ENCODE measurements at regions not wholly inside any gene's neighbourhood (a gene's known extent, or its start where the extent isn't known, plus 50 kb on each side); places are given as distances from the start of the nearest gene placed in this dataset.
"Not testable (repeated sequence)": the region's sequence is repeated elsewhere in the genome, so short reads cannot be mapped to it uniquely, and the experiment has no call there.

DNA sequence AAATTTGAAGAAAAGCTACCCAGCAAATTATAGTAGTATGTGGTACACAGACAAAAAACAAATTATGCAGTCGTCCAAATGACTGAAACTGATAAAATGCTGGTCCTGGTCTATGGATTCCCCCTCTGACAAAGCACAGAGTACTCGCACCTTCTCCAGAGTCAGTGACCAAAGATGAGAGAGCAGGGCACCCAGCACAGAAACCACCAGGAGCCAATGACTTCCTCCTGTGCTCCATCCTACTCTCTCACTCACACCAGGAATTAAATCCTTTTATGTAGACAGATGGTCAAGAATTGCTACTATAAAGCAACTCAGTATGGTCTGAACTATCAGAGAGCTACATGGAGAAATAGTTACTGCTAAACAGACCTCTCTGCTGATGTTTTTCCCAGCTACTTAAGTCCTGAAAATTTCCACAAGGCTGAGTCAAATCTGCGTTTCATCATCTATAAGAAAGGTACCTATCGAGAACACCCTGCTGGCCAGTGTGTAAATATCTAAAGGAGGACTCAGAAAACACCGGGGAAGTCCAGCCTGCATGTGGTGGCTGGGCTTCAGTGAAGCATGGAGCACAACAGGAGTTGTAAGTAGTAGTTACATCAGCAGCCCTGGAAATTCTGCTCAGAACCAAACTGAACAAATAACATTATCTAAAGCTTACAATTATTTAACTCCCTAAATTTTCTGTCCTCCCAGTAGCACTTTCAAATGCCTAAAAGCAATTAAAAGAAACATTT, 84.5 kb upstream of the FBXO28 start:
- DNase-seq (ENCODE audit: low read depth) = not testable (repeated sequence)

GRCh38 chr1:224028802-224029201, 85.1 kb upstream of the FBXO28 start:
- not testable (repeated sequence) for DNase-seq (ENCODE audit: low read depth)

DNA sequence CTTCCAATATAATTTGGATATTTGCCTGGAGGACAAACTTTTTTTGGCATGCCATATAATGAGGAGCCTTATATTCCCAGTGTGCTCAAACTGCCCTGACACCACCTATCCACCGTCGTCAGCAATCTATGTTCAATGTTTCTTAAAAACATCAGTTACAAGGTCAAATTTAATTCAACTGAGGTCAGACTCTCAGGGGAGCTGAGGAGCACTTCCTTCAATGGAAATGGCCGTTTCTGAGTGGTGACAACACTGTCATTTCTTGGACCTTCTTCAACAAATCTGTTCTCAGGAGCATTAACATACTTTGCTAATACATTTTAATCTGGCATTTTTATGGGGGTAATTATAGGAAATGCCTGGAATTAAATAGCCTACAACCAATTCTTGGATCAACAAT, 90.8 kb upstream of the FBXO28 start:
- DNase-seq (ENCODE audit: low read depth) = not testable (repeated sequence)

GRCh38 chr1:224022249-224022970, 91.5 kb upstream of the FBXO28 start:
- not testable (repeated sequence) for DNase-seq (ENCODE audit: low read depth)

DNA sequence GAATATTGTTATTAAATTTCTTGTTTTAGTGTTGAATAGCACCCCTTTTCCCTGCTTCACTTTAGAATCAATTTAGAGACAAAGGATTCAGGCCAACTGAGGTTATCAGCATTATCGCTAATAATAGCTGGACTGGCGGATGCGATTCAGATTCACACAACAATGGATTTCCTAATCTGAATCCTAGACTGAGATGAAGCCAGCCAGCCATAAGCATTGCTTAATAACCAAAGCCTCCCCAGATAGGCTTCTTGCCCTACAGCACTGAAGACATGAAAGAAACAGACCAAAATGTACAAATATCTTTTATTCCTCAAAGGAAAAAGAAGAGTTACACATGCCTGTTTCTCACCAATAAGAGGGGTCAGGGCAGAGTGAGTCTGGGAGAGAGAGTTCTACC, 94.0 kb upstream of the FBXO28 start:
- not testable (repeated sequence) for DNase-seq (ENCODE audit: low read depth)

DNA sequence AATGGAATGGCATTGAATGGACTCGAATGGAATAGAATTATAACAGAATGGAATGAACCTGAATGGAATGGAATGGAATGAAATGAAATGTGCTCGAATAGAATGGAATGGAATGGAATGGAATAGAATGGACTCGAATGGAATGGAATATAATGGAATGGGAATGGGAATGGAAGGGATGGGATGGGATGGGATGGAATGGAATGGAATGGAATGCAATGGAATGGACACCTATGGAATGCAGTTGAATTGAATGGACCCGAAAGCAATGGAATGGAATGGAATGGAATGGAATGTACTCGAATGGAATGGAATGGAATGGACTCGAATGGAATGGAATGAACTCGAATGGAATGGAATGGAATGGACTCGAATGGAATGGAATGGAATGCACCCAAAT, 98.1 kb upstream of the FBXO28 start:
- DNase-seq (ENCODE audit: low read depth) = not testable (repeated sequence)

GRCh38 chr1:224014330-224014649, 99.6 kb upstream of the FBXO28 start:
- peak; percentile 19 for DNase-seq (ENCODE audit: low read depth)

DNA sequence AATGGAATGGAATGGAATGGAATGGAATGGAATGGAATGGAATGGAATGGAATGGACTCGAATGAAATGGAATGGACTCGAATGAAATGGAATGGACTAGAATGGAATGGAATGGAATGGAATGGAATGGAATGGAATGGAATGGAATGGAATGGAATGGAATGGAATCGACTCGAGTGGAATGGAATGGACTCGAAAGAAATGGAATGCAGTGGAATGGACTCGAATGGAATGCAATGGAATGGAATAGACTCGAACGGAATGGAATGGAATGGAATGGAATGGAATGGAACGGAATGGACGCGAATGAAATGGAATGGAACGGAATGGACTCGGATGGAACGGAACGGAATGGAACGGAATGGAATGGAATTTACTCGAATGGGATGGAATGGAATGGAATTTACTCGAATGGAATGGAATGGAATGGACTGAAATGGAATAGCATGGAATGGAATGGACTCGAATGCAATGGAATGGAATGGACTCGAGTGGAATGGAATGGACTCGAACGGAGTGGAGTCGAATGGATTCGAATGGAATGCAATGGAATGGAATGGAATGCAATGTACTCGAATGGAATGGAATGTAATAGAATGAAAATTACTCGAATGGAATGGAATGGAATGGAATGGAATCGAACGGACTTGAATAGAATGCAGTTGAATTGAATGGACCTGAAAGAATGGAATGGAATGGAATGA, 100.1 kb upstream of the FBXO28 start:
- peak; percentile 11 for DNase-seq (ENCODE audit: low read depth)

DNA sequence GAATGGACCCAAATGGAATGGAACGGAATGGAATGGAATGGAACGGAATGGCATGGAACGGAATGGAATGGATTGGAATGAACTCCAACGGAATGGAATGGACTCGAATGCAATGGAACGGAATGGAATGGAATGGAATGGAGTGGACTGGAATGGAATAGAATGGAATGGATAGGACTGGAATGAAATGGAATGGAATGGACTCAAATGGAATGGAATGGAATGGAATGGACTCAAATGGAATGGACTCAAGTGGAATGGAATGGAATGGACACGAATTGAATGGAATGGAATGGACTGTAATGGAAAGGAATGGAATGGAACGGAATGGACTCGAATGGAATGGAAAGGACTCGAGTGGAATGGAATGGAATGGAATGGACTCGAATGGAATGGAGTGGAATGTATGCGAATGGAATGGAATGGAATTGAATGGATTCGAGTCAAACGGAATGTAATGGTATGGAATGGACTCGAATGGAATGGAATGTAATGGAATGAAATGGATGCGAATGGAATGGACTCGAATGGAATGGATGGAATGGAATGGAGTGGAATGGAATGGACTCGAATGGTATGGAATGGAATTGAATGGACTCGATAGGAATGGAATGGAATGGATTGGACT, 101.0 kb upstream of the FBXO28 start:
- not testable (repeated sequence) for DNase-seq (ENCODE audit: low read depth)

- not testable (repeated sequence) for DNase-seq (ENCODE audit: low read depth)
These were observed 101.7 kb upstream of the FBXO28 start for GRCh38 chr1:224012162-224012561.

- not testable (repeated sequence) for DNase-seq (ENCODE audit: low read depth)
These were observed 102.2 kb upstream of the FBXO28 start for GRCh38 chr1:224011751-224012150.

DNA sequence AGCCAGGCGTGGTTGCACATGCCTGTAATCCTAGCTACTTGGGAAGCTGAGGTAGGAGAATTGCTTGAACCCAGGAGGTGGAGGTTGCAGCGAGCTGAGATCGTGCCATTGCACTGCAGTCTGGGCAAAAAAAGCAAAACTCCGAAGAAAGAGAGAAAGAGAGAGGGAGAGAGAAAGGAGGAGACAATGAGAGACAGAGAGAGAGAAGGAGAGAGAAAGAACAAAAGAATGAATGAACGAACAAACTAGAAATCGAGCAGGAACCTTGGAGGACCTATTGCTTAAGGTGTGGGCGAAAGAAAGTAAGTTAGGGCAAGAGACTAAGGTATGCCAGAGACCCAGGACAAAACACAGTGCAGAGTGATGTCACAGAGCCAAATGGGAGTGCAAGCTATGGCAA, 102.8 kb upstream of the FBXO28 start:
- not testable (repeated sequence) for DNase-seq (ENCODE audit: low read depth)

GRCh38 chr1:224005973-224006372, 107.9 kb upstream of the FBXO28 start:
- not testable (repeated sequence) for DNase-seq (ENCODE audit: low read depth)

DNA sequence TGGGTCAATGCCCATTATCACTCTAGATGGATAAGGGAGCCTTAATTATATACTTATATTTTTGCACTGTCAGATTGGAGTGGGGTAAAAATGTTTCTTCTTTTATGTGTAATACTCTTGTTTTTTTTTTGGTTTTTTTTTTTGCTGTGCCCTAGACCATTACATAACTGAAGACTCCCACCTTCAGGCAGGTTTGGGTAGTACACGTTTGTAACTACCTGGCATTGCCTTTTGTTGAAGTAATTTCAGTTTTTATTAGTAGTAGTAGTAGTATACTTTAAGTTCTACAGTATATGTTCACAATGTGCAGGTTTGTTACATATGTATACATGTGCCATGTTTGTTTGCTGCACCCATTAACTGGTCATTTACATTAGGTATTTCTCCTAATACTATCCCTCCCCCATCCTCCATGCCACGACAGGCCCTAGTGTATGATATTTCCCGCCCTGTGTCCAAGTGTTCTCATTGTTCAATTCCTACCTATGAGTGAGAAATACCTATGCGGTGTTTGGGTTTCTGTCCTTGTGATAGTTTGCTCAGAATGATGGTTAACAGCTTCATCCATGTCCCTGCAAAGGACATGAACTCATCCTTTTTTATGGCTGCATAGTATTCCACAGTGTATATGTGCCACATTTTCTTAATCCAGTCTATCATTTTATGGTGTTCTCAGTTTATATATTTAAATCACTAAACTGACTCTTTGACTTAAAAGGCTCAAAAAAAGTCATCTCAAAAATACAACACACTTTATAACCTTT, 109.2 kb upstream of the FBXO28 start:
- peak; percentile 42 for DNase-seq (ENCODE audit: low read depth)

DNA sequence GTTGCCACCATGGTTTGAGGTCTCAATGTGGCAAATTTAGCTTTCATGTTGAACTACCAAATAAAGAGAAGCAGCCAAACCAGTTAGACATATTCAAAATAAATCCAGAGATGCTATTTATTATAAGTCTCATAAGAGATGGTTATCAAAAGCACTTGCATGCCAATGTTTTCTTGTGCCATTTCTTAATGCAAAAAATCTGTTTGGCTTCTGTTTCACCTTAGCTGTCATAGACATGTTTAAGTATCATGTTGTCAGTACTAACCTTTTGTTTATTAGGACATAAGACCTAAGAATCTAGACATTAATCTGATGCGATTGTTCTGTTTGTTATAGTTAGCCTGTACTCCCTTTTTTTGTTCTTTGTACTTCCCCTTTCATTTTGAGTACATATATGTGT, 110.0 kb upstream of the FBXO28 start:
- not testable (repeated sequence) for DNase-seq (ENCODE audit: low read depth)

DNA sequence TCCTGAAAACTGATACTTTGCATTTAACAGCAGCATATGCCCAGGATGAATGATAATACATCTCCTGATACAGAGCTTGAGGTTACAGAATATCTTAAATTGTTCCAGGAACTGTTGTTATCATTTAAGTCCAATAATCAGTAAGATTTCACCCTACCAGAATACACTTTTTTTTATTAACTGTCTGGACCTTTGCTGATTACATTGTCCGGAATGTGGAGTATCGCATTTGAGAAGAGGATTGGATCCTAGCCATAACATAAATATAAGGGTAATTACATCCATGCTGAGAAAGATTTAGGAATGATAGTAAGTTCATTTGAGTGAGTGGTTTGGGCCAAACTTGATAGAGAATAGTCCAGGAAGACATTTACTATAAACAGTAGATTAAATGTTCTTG, 112.2 kb upstream of the FBXO28 start:
- not testable (repeated sequence) for DNase-seq (ENCODE audit: low read depth)

DNA sequence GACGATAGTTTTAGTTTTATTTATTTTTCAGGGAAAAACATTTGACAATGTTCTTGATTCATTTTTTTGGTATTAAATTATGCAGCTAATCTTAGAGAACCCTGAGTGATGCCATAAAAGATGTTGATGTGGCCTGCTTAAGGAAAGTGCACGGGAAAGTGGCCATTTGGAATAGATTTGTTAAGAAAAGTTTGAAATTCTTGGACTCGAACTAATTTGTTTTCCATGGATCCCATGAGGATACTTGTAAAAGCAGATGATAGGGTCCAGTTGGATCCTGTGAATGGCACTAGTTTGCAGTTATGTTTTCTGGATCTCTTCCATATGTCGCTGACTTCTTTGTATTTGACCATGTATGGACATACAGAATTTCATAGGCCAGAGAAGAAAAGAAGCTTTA, 114.2 kb upstream of the FBXO28 start:
- DNase-seq (ENCODE audit: low read depth) = not testable (repeated sequence)

DNA sequence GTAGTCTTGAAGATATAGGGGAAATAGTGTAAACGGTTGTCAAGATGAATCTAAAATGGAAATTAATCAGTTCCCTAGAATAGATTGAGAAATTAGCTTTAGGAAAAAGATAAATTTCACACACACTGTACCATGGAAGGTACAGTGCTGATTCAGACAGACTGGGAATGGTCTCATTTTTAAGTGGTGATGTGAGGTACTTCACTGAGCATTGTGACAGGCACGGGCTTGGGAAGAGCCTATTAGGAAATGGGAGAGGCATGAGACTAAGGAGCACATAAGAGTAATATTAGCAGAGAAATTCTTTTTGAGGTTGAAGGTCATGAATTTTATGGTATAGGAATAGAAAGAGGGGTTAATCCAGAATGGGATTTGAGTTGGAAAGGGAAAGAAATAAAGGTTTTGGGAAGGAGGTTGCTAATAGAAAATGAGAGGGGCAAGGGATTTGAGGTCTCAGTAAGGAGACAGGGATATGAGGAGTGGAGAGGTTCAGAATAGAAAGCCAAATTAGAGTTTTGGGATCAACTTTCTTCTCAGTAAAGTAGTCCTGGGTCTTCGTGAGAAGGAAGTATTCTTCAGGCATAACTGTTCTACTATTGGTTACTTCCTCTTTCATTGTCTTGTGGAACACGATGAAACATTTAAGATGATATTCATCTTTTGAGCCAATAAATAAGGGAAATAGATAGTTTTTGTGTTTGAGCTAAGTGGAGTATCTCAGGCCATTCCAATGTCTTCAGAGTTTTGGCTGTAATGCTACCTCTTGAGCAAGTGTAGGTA, 115.0 kb upstream of the FBXO28 start:
- not testable (repeated sequence) for DNase-seq (ENCODE audit: low read depth)

- DNase-seq (ENCODE audit: low read depth) = not testable (repeated sequence)
These were observed 117.5 kb upstream of the FBXO28 start for GRCh38 chr1:223996376-223996775.

GRCh38 chr1:223992456-223993246, 121.3 kb upstream of the FBXO28 start:
- peak; percentile 99 for DNase-seq (ENCODE audit: low read depth)
